HEK293T (cell line): ENCODE measurements at regions not wholly inside any gene's neighbourhood (a gene's known extent, or its start where the extent isn't known, plus 50 kb on each side); places are given as distances from the start of the nearest gene placed in this dataset.

Experiments
- ARNT ChIP-seq: fragments of 450-650 bp; IDR thresholded peaks from 2 replicates; pipeline ENCODE4 v1.6.1; 2017; ENCODE audit warnings: mild to moderate bottlenecking
- BHLHE40 ChIP-seq: fragments of 450-650 bp; IDR thresholded peaks from 2 replicates; pipeline ENCODE4 v1.6.1; 2016; ENCODE audit warnings: mild to moderate bottlenecking, moderate library complexity, borderline replicate concordance
- FOXA1 ChIP-seq: fragments of 450-650 bp; IDR thresholded peaks from 2 replicates; pipeline ENCODE4 v1.6.1; 2016; ENCODE audit warnings: mild to moderate bottlenecking
- FOXK2 ChIP-seq: fragments of 450-650 bp; IDR thresholded peaks from 2 replicates; pipeline ENCODE4 v1.6.1; 2016; ENCODE audit warnings: mild to moderate bottlenecking
- FOXM1 ChIP-seq: fragments of 450-650 bp; IDR thresholded peaks from 2 replicates; pipeline ENCODE4 v1.6.1; 2017; ENCODE audit warnings: mild to moderate bottlenecking, borderline replicate concordance
- HDGF ChIP-seq: fragments of 450-650 bp; IDR thresholded peaks from 2 replicates; pipeline ENCODE4 v1.6.1; 2017; ENCODE audit warnings: antibody characterized with exemption, borderline replicate concordance
- LEF1 ChIP-seq: fragments of 450-650 bp; IDR thresholded peaks from 2 replicates; pipeline ENCODE4 v1.6.1; 2017; ENCODE audit warnings: mild to moderate bottlenecking, borderline replicate concordance
- NFRKB ChIP-seq: fragments of 450-650 bp; IDR thresholded peaks from 2 replicates; pipeline ENCODE4 v1.6.1; 2016; ENCODE audit warnings: mild to moderate bottlenecking, moderate library complexity
- SP1 ChIP-seq: fragments of 450-650 bp; IDR thresholded peaks from 2 replicates; pipeline ENCODE4 v1.6.1; 2017
- SUZ12 ChIP-seq: fragments of 450-650 bp; IDR thresholded peaks from 2 replicates; pipeline ENCODE4 v1.6.1; 2016; ENCODE audit warnings: mild to moderate bottlenecking
- TARDBP ChIP-seq: fragments of 450-650 bp; IDR thresholded peaks from 2 replicates; pipeline ENCODE4 v1.6.1; 2016
- ZNF384 ChIP-seq: fragments of 450-650 bp; IDR thresholded peaks from 2 replicates; pipeline ENCODE4 v1.6.1; 2016

DNA sequence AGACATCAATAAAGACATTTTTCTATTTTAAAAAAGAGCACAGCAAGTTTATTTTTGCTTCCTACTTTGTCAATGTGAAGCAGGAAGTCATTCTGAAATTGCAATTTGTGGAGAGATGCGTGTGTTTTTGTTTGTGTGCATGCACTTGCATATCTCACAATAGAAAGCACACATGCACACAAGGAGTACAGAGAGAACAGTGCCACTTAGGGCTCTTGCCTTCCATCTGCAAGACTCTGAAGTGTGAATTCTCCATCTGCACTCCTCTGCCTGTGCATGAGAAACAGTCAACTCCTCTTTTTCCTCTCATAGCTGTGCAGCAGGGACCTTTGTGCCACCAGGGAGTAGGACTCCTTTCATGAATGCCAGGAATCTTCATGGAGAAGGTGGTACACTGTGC lies 316.3 kb upstream of the CNR1 start:
- TF ChIP-seq FOXM1 (no peak), SUZ12 (no peak), ZNF384 (no peak), TARDBP (no peak), HDGF (no peak), SP1 (no peak), FOXA1 (no peak), NFRKB (no peak), LEF1 (no peak), ARNT (no peak), FOXK2 (no peak), BHLHE40 (no peak)
